HPDE6-E6E7 (cell line): ENCODE measurements at regions not wholly inside any gene's neighbourhood (a gene's known extent, or its start where the extent isn't known, plus 50 kb on each side); places are given as distances from the start of the nearest gene placed in this dataset.

Experiments
- DNase-seq: peaks from one replicate; pipeline ENCODE4 v3.0.0; 2011; ENCODE audit warnings: missing footprints; ENCODE audit errors: extremely low spot score

DNA sequence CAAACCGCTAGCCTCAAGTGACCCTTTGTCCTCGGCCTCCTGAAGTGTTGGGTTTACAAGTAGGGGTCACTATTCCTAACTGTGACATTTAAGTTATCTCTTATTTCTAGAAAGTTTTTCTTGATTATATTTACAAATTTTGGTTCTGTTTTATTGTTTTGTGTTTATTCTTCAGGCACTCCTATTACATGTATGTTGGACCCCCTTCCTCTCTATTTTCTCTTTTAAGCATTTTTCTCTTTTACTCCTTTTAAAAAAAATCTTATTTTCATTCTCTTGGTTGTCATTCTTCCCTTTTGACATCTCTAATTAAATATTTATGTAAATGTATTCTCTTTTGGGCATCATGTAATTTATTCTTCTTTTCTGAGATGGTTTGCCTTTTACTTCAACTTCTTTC, 50.4 kb upstream of the MAP3K7 start:
- no peak for DNase-seq
